HCT116 (cell line): ENCODE measurements at regions not wholly inside any gene's neighbourhood (a gene's known extent, or its start where the extent isn't known, plus 50 kb on each side); places are given as distances from the start of the nearest gene placed in this dataset.

Source experiments
- CEBPB ChIP-seq: IDR thresholded peaks from 2 replicates; pipeline ENCODE4 v1.6.1; 2012; ENCODE audit warnings: low read depth
- CTCF ChIP-seq, 3 experiments: fragments of 200-600 bp in 1 of 3; sonication (generic) in 1 of 3; IDR thresholded peaks in 2 of 3; conservative IDR thresholded peaks in 1 of 3; 2 replicates each; pipeline ENCODE4 v1.5.1; 2012 to 2017; ENCODE audit warnings: low read depth in 2 of 3, low read length in 2 of 3, antibody characterized with exemption in 1 of 3, borderline replicate concordance in 1 of 3, control low read depth in 1 of 3, mild to moderate bottlenecking in 1 of 3, mixed read lengths in 1 of 3, mixed run types in 1 of 3, moderate library complexity in 1 of 3; ENCODE audit not compliant: insufficient read depth in 1 of 3
- ELF1 ChIP-seq: IDR thresholded peaks from 2 replicates; pipeline ENCODE4 v1.6.1; 2012; ENCODE audit warnings: low read depth, borderline replicate concordance
- JUND ChIP-seq: IDR thresholded peaks from 2 replicates; pipeline ENCODE4 v1.6.1; 2012
- POLR2A ChIP-seq: IDR thresholded peaks from 2 replicates; pipeline ENCODE4 v1.7.0; 2011; ENCODE audit warnings: borderline replicate concordance; ENCODE audit not compliant: insufficient read depth, insufficient read length; ENCODE audit errors: extremely low read depth
- REST ChIP-seq: IDR thresholded peaks from 2 replicates; pipeline ENCODE4 v1.6.1; 2012; ENCODE audit warnings: low read depth
- SP1 ChIP-seq: IDR thresholded peaks from 2 replicates; pipeline ENCODE4 v1.6.1; 2012; ENCODE audit warnings: low read depth
- ZNF274 ChIP-seq: fragments of 200-500 bp; sonication (Bioruptor generic); IDR thresholded peaks from 2 replicates; pipeline ENCODE4 v1.6.1; 2014; ENCODE audit warnings: mild to moderate bottlenecking, low read depth, low read length, inconsistent platforms

GRCh38 chr10:64062793-64063192, 541.6 kb downstream of the REEP3 start:
- TF ChIP-seq REST (no peak), SP1 (no peak), JUND (no peak), ZNF274 (no peak), CTCF (IDR thresholded peaks at IDR 0.05 in 2 of 3, conservative IDR thresholded peaks at IDR 0.05 in 1 of 3; ENCODE audit: borderline replicate concordance in 1 of 3, insufficient read depth in 1 of 3, low read depth in 2 of 3, low read length in 2 of 3) (no peak), ELF1 (no peak), CEBPB (no peak), POLR2A (no peak)
